Right ventricle myocardium superior (tissue), 1 donor: ENCODE measurements at regions not wholly inside any gene's neighbourhood (a gene's known extent, or its start where the extent isn't known, plus 50 kb on each side); places are given as distances from the start of the nearest gene placed in this dataset.

Experiments
- ATAC-seq: fragments of 200-7000 bp; cut with Tn5 transposase; one replicate; pipeline ENCODE4 v1.9.1; 2020; ENCODE audit warnings: mild to moderate bottlenecking; ENCODE audit not compliant: poor library complexity
- DNase-seq: peaks from one replicate; pipeline ENCODE4 v3.0.0-alpha.2; 2020
- intact Hi-C: fragments of 100-400 bp; cut with DNase I; formaldehyde crosslinking; loops from one replicate; pipeline ENCODE4 v1.11.2; 2022
- donor health status: DM: no; HTN: yes; CAD: no; lungs with severe emphysema.

GRCh38 chr10:78866731-78867554 is 201.8 kb upstream of the ZMIZ1 start:
- DNase-seq, result no peak
- intact Hi-C loops, result no loop called here
- peak; percentile 50 for ATAC-seq

DNA sequence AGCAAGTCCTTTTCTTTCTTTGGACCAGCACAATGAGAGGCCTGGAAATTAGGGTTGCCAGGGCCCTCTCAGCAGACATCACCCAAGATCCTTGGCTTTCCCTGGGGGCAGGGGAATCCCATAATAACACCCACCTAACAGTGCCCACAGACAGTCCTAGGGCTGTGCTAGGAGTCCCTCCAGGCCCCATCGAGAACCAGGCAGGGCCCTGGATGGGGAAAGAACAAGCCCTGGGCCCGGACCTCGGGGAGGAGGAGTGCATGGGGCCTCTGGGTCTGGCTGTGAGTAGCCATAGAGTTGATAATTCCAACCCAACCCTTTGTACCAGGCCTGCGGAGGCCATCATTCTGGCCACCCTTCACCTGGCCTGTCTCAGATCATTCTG is 201.2 kb upstream of the ZMIZ1 start:
- DNase-seq, result no peak
- intact Hi-C loops, result no loop called here
- no peak for ATAC-seq

- ATAC-seq (no peak), DNase-seq (no peak)
- intact Hi-C loops, result no loop called here
Observed at GRCh38 chr10:78868048-78868447, 200.7 kb upstream of the ZMIZ1 start.

GRCh38 chr10:78868456-78868855 is 200.3 kb upstream of the ZMIZ1 start:
- DNase-seq (no peak), ATAC-seq (no peak)
- intact Hi-C loops, result no loop called here

DNA sequence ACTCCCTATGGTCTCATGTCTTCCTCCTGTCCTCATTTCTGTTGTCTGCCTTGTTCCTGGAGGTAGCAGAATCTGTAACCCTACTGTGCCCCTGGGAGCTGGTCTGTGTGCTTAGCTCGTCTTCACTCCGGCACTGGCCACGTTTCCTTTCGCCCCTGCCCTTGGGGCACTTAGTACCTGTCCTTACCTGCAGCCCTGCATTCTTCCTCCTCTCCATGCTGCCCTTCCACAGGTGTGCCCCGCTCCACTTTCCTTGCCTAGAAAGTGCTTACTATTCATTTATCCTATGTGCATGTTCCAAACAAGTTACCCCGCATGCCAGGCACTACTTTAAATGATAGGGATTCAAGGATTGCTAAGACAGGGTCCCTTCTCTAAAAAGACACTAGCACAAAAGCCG is 199.9 kb upstream of the ZMIZ1 start:
- ATAC-seq, result no peak
- no peak for DNase-seq
- intact Hi-C loops, result no loop called here

- intact Hi-C loops, result no loop called here
- ATAC-seq (no peak), DNase-seq (no peak)
Observed at GRCh38 chr10:78869508-78870454, 199.0 kb upstream of the ZMIZ1 start.

DNA sequence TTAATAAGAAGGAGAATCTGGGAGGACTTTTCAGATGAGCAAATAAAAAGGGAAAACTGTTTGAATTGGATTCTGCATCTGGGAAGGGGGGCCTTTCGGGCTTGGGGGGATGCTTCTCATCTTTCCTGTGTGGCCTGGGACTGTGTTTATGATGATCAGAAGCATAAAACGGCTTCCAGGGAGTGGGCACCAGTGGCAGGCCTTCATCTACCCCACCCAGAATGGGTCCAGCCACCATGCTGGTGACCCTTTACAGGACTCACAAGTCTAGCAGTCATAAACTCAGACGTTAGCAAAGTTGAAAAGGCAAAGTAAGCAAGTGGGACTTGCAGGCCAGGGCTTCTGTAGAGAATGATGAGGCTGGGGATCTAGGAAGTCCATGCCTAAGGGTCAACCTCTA is 198.3 kb upstream of the ZMIZ1 start:
- intact Hi-C loops, result no loop called here
- DNase-seq (no peak), ATAC-seq (no peak)

- no peak for ATAC-seq
- no peak for DNase-seq
- intact Hi-C loops, result no loop called here
Observed at GRCh38 chr10:78871796-78872195, 197.0 kb upstream of the ZMIZ1 start.

- intact Hi-C loops, result no loop called here
- ATAC-seq (no peak), DNase-seq (no peak)
Observed at GRCh38 chr10:78873413-78873812, 195.4 kb upstream of the ZMIZ1 start.

GRCh38 chr10:78875331-78875877 is 193.4 kb upstream of the ZMIZ1 start:
- intact Hi-C loops, result no loop called here
- ATAC-seq (no peak), DNase-seq (no peak)

GRCh38 chr10:78875932-78876331 is 192.8 kb upstream of the ZMIZ1 start:
- DNase-seq, result no peak
- no peak for ATAC-seq
- intact Hi-C loops, result no loop called here

- intact Hi-C loops, result no loop called here
- DNase-seq (no peak), ATAC-seq (no peak)
Observed at GRCh38 chr10:78876449-78876848, 192.3 kb upstream of the ZMIZ1 start.

DNA sequence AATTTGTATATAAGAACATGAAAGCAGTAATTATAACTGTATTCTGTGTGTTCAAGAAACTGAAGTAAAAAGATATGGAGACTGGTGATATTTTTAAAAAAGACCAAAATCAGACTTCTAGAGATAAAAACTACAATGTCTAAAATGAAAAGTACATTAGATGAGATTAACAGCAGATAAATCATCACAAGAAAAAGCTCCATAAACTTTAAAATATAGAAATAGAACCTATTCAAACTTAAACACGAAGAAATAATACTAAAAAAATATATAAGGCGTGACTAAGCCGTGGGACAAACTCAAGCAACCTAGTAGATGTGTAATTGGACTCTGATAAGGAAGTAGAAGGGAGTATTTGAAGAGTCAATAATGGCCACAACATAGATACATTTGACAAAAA is 189.1 kb upstream of the ZMIZ1 start:
- ATAC-seq, result no peak
- intact Hi-C loops, result no loop called here
- DNase-seq, result no peak

- DNase-seq (no peak), ATAC-seq (no peak)
- intact Hi-C loops, result no loop called here
Observed at GRCh38 chr10:78886129-78886528, 182.6 kb upstream of the ZMIZ1 start.

DNA sequence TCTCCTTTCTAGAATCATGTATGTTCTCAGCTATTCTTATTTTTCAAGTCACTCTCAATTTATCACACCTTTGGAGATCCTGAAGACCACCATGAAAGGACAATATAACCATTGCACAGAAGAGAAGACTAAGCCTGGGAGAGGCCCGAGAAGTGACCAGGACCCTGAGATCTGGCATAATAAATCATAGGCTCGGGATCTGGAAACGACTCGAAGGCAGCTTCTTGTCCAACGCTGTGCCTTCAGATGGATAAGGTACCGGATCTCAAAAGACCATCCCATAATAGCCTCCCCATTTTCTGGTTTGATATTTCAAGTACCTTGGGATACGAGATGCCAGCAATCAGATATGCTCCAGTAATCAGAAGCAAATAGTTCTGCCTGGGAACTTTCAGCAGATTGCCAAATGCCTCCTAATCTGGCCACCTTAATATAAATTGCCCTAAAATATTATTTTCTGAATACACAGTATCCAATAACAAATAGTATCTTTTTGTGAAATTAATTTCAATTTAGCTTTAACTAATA is 179.2 kb upstream of the ZMIZ1 start:
- DNase-seq (no peak), ATAC-seq (no peak)
- intact Hi-C loops, result no loop called here

DNA sequence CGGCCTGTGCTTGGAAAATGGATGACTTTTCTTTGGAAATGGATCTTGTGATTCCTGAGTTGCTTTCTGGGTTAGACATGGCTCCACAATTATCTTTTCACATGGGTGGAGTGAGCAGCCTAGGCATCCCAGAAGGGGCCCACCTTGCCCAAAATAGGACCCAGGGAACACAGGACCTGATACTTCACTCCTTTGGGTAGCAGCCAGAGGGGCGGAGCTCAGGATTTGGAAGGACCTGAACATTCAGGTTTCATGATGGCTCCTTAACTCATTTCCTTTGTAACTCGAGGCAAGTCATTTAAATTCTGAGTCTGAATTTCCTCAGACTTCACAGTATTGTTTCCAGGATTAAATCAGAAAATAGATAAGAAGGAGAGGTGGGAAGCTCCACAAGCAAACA is 178.3 kb upstream of the ZMIZ1 start:
- ATAC-seq, result no peak
- no peak for DNase-seq
- intact Hi-C loops, result no loop called here

GRCh38 chr10:78891741-78892140 is 177.0 kb upstream of the ZMIZ1 start:
- DNase-seq (no peak), ATAC-seq (no peak)
- intact Hi-C loops, result no loop called here

GRCh38 chr10:78892338-78893176 is 176.2 kb upstream of the ZMIZ1 start:
- ATAC-seq (no peak), DNase-seq (no peak)
- intact Hi-C loops, result no loop called here

GRCh38 chr10:78893217-78893616 is 175.5 kb upstream of the ZMIZ1 start:
- ATAC-seq, result no peak
- DNase-seq, result no peak
- intact Hi-C loops, result no loop called here
